Non-pigmented ciliary epithelial cell (primary cell): ENCODE measurements at regions not wholly inside any gene's neighbourhood (a gene's known extent, or its start where the extent isn't known, plus 50 kb on each side); places are given as distances from the start of the nearest gene placed in this dataset.
"Not testable (repeated sequence)": the region's sequence is repeated elsewhere in the genome, so short reads cannot be mapped to it uniquely, and the experiment has no call there.

Experiments
- DNase-seq: peaks from one replicate; pipeline ENCODE4 v3.0.0-alpha.2; 2010; ENCODE audit warnings: low read depth

- DNase-seq = no peak
These were observed 180.5 kb upstream of the RASGRP1 start for GRCh38 chr15:38745126-38745525.

- DNase-seq = no peak
These were observed 181.0 kb upstream of the RASGRP1 start for GRCh38 chr15:38745626-38746025.

DNA sequence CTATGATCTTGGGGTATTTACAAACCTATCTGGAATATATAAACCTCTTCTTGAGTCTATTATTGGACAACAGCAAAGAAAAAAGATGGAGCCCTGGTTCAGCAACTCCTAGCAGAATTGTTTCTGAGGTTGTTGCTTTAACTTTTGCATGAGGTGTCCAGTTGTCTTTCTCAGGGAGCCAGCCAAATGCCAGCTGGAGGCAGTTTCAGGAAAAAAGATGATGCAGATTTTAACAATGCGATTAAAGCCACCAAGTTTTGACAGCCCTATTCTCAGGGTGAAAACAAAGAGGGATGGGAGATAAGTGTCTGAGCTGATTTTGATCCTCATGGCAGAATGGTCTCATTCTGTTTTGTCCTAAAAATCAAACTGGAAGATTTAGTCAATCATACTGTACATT, 181.6 kb upstream of the RASGRP1 start:
- no peak for DNase-seq

GRCh38 chr15:38748710-38749109, 184.1 kb upstream of the RASGRP1 start:
- DNase-seq = no peak

DNA sequence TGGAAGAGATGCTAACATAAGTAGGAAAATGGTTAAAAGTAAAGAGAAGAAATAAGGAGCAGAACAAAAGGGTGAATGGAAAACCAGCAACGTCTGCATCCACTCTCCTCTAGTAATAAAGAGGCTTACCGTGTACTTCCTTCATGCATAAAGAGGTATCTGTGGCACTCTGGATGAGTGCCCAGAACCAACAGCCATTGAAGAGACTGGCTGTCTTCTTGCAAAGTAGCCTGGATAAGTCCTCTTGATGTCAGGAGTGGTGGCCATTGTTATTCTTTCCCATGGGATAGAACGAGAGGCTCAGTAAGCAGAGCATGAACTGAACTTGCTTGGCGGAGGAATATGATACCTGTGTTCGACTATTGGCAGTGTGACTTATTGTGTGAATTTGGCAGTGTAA, 186.2 kb upstream of the RASGRP1 start:
- no peak for DNase-seq

DNA sequence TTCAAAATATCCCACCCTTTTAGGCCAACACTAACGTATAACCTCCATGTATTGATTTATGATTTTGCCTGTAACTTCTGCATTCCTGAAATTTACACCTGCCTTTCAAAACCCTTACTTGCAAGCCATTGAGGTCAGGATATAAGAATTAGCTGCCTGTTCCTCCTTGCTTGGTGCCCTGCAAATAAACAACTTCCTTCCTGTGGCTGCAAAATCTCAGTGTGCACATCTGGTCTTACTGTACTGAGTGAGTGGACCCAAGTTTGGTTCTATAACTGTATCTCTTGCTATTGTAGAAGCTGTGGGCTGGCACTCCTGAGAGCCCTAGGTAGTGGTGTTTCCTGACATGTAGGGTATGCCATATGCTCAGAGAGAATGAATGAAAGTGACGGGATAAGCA, 191.1 kb upstream of the RASGRP1 start:
- no peak for DNase-seq

DNA sequence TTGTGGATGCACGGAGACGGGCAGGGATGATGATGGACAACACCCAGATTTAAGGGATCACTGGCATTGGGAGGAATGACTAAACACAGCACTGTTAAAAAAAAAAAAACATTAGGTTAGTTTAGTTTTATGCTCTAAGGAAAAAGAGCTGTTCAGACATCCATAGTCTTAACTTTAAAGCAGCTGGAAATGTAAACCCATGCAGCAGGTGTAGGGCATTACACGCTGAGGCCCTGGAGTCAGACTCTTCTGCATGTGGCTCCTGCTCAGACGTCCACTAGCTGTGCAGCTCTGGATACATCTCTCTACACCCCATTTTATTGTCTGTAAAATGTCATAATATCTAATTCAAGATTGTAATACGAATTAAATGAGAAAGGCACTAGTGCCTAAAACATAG, 191.8 kb upstream of the RASGRP1 start:
- DNase-seq = no peak

GRCh38 chr15:38758043-38758442, 193.4 kb upstream of the RASGRP1 start:
- DNase-seq = peak; percentile 50

- DNase-seq = no peak
These were observed 197.1 kb upstream of the RASGRP1 start for GRCh38 chr15:38761681-38762080.

- DNase-seq = no peak
These were observed 204.4 kb upstream of the RASGRP1 start for GRCh38 chr15:38768970-38769369.

GRCh38 chr15:38769492-38769891, 204.9 kb upstream of the RASGRP1 start:
- no peak for DNase-seq

DNA sequence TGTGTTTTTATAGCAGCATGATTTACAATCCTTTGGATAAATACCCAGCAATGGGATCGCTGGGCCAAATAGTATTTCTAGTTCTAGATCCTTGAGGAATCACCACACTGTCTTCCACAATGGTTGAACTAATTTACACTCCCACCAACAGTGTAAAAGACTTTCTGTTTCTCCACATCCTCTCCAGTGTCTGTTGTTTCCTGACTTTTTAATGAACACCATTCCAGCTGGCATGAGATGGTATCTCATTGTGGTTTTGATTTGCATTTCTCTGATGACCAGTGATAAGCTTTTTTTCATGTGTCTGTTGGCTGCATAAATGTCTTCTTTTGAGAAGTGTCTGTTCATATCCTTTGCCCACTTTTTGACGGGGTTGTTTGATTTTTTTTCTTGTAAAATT, 209.5 kb upstream of the RASGRP1 start:
- not testable (repeated sequence) for DNase-seq

DNA sequence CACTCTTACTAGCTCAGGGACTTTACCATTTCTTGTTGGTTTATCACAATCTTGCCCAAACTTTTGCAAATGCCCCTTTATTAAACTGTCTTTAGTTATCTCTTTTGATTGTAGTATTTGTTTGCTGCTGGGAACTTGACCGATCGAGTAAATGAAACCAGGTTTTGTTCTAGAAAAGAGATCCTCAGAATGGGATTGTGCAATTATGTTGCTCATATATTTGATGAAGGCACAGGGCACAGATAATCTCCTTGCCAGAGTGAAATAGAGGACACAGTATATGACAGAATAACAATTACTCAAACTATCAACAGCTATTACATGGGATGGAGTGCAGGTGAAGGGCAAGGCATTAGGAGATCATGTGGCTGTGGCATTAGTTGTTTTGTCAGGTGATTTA, 216.6 kb upstream of the RASGRP1 start:
- no peak for DNase-seq

GRCh38 chr15:38782156-38782555, 217.5 kb upstream of the RASGRP1 start:
- no peak for DNase-seq

DNA sequence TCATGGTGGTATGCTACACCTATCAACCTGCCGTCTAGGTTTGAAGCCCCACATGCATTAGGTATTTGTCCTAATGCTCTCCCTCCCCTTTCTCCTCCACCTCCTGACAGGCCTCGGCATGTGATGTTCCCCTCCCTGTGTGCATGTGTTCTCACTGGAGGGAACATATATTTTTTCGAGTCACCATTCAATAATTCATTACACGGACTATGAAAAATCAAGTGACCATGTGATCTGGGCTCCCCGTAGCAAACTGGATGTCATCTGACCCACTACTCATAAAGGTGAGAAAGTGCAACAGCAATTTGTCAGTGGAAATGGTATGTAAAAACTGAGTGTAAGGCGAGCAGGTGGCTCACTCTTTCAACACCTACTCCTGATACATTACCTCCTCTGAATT, 224.3 kb upstream of the RASGRP1 start:
- no peak for DNase-seq

GRCh38 chr15:38789566-38789965, 225.0 kb upstream of the RASGRP1 start:
- no peak for DNase-seq

DNA sequence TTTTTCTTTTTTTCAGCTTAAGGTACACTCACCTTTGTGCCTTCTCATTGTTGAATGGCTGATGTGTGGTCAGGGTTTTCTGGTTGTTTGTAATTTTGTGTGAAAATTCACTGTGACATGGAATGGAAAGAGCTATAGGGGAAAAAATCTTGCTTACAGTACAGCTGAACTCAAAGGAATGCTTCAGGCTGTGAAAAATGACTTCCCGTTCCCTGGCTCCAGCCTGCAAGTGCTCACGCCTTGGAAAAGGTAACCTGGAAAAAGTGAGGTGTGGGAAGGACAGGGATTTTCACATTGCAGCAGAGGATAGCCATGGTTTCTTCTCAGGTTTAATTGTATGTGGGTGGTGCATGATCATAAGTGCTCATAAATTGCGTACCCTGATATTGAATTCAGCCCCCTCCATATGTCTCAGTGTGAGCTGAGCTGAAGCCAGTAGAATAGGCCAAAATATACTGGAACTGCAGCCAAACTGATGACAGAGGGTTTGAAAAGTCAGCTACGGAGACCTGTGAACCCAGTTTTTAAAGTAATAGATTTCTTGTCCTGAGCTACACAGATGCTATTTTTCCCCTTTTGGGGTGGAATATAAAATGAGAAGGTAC, 228.7 kb upstream of the RASGRP1 start:
- no peak for DNase-seq

DNA sequence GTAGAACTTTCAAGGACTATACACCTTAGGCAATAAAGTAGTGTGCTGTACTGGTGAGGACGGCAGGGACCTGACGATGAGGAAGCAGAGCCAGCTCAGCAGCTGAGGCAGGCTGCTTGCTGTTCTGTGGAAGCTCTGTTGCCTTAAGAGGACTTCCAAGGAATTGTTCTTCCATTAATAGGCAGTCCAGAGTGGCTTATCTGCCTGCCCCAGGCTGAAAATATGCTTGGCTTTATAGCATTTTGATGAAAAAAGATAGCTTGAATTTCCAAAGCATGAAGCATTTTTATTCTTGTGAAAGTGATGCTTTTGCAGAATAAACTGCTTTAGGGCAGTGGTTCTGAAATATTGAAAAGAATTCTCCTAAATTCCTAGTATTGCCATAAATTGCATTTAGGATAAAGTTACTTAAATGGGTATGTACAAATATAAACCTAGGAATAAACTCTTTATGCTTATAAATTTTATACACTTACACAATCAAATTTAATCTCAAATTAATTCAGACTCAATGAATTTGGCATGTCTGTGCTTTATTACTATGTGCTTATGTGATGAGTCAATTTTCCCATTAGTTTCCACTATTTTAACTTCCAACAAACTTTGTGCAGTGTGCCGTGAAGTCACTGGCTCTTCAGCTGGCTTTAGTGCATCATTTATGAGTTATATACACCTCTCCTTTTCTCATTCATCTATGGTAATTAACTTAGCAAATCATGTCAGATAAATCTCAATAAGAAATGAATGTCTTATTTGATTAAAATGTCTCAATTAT, 231.0 kb upstream of the RASGRP1 start:
- no peak for DNase-seq

GRCh38 chr15:38796589-38796988, 232.0 kb upstream of the RASGRP1 start:
- no peak for DNase-seq

GRCh38 chr15:38797506-38797905, 232.9 kb upstream of the RASGRP1 start:
- not testable (repeated sequence) for DNase-seq

DNA sequence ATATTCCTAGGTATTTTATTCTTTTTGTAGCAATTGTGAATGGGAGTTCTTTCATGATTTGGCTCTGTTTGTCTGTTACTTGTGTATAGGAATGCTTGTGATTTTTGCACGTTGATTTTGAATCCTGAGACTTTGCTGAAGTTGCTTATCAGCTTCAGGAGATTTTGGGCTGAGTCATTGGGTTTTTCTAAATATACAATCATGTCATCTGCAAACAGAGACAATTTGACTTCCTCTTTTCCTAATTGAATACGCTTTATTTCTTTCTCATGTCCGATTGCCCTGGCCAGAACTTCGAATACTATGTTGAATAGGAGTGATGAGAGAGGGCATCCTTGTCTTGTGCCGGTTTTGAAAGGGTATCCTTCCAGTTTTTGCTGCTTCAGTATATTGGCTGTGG, 234.6 kb upstream of the RASGRP1 start:
- not testable (repeated sequence) for DNase-seq

DNA sequence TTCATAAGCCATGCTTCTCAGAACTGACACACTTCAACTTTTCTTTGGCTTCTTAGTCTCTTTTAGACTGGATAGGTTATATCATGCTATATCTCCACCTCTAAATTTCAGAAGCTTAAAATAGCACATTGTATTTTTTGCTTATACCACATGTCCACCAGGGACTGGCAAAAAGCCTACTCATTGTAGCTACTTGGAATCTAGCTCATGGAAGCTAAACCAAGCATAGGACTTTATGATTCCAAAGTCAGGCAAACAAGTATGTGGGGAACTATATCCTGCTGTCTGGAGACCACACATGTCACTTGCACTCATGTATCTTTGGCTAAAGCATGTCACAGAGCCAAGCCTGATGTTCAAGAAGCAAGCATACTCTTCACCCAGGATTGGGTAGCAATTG, 245.0 kb upstream of the RASGRP1 start:
- no peak for DNase-seq

GRCh38 chr15:38810686-38811085, 246.1 kb upstream of the RASGRP1 start:
- no peak for DNase-seq

DNA sequence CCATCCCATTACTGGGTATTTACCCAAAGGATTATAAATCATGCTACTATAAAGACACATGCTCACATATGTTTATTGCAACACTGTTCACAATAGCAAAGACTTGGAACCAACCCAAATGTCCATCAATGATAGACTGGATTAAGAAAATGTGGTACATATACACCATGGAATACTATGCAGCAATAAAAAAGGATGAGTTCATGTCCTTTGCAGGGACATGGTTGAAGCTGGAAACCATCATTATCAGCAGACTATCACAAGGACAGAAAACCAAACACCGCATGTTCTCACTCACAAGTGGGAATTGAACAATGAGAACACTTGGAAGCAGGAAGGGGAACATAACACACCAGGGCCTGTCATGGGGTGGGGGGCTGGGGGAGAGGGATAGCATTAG, 249.6 kb upstream of the RASGRP1 start:
- not testable (repeated sequence) for DNase-seq
